A549 (cell line): ENCODE measurements at regions not wholly inside any gene's neighbourhood (a gene's known extent, or its start where the extent isn't known, plus 50 kb on each side); places are given as distances from the start of the nearest gene placed in this dataset.
"Not testable (repeated sequence)": the region's sequence is repeated elsewhere in the genome, so short reads cannot be mapped to it uniquely, and the experiment has no call there.

Experiments used
- ATAC-seq, 2 experiments: fragments of 200-7000 bp in 1 of 2; fragments of >200 bp in 1 of 2; cut with Nextera tagmentation in 1 of 2; cut with Tn5 transposase in 1 of 2; 3 replicates each; pipeline versions ENCODE4 v1.8.0 to v1.9.1; 2018 to 2020; ENCODE audit warnings: mild to moderate bottlenecking in 1 of 2, moderate library complexity in 1 of 2
- CTCF ChIA-PET: fragments of 300-600 bp; sonication (Branson Sonifier 250); formaldehyde crosslinking; extraction: SDS; loops from one replicate; lab custom pipeline; 2021; ENCODE audit warnings: antibody characterized with exemption, inconsistent platforms; lab: Yijun Ruan, JAX
- POLR2A ChIA-PET: fragments of 350-600 bp; formaldehyde crosslinking; extraction: SDS; loops from one replicate; lab custom pipeline; 2021; ENCODE audit warnings: antibody characterized with exemption, inconsistent platforms; lab: Yijun Ruan, JAX
- DNase-seq, 2 experiments: peaks; one replicate each; pipeline versions ENCODE4 v3.0.0 to v3.0.0-alpha.2; 2011 to 2016; ENCODE audit warnings: low read depth in 1 of 2, low spot score in 1 of 2
- FAIRE-seq: peaks from 2 replicates; lab custom pipeline; 2011; peaks lifted over from hg19 to GRCh38; lab: Jason Lieb, UNC
- H3K27ac ChIP-seq, 2 experiments: fragments of >200 bp; sonication (Bioruptor Twin); formaldehyde crosslinking; 3 replicates each; pipeline ENCODE4 v1.5.1; 2016 to 2017
- H3K4me1 ChIP-seq: fragments of >200 bp; sonication (Bioruptor Twin); formaldehyde crosslinking; 3 replicates; pipeline ENCODE4 v1.6.1; 2016
- H3K4me2 ChIP-seq: fragments of >200 bp; sonication (Bioruptor Twin); formaldehyde crosslinking; 3 replicates; pipeline ENCODE4 v1.6.1; 2016
- H3K4me3 ChIP-seq: fragments of >200 bp; sonication (Bioruptor Twin); formaldehyde crosslinking; 3 replicates; pipeline ENCODE4 v1.5.1; 2016
- H3K9me3 ChIP-seq: fragments of >200 bp; sonication (Bioruptor Twin); formaldehyde crosslinking; 3 replicates; pipeline ENCODE4 v1.6.1; 2016
- BHLHE40 ChIP-seq: IDR thresholded peaks from 2 replicates; pipeline ENCODE4 v1.6.1; 2012; ENCODE audit warnings: low read depth, low read length, inconsistent platforms
- CBX8 ChIP-seq: fragments of 200-600 bp; sonication (generic); IDR thresholded peaks from 2 replicates; pipeline ENCODE4 v1.6.1; 2016
- CHD4 ChIP-seq: fragments of 200-600 bp; sonication (generic); IDR thresholded peaks from 2 replicates; pipeline ENCODE4 v1.6.1; 2016; ENCODE audit warnings: antibody characterized with exemption, mild to moderate bottlenecking, borderline replicate concordance
- E2F6 ChIP-seq: IDR thresholded peaks from 2 replicates; pipeline ENCODE4 v1.6.1; 2012; ENCODE audit warnings: low read depth, borderline replicate concordance
- EHF ChIP-seq: fragments of 250-450 bp; sonication (Bioruptor Pico); IDR thresholded peaks from 2 replicates; pipeline ENCODE4 v1.5.0; 2020; ENCODE audit warnings: mild to moderate bottlenecking
- EHMT2 ChIP-seq: fragments of 200-600 bp; sonication (generic); IDR thresholded peaks from 2 replicates; pipeline ENCODE4 v1.6.1; 2016; ENCODE audit warnings: antibody characterized with exemption, low read depth, mild to moderate bottlenecking, moderate library complexity
- ESRRA ChIP-seq: fragments of 150-350 bp; IDR thresholded peaks from 2 replicates; pipeline ENCODE4 v1.6.1; 2014; ENCODE audit warnings: mild to moderate bottlenecking, low read length, borderline replicate concordance
- FOSB ChIP-seq: fragments of 250-450 bp; sonication (Bioruptor Pico); IDR thresholded peaks from 2 replicates; pipeline ENCODE4 v1.5.0; 2020; ENCODE audit warnings: mild to moderate bottlenecking, moderate library complexity
- GATA3 ChIP-seq: IDR thresholded peaks from 2 replicates; pipeline ENCODE4 v1.6.1; 2012; ENCODE audit warnings: borderline replicate concordance
- HES2 ChIP-seq: fragments of >200 bp; sonication (Bioruptor Twin); formaldehyde crosslinking; IDR thresholded peaks from 2 replicates; pipeline ENCODE4 v1.6.1; 2016
- HMGXB4 ChIP-seq: fragments of 250-450 bp; sonication (Bioruptor Pico); IDR thresholded peaks from 2 replicates; pipeline ENCODE4 v1.5.0; 2021; ENCODE audit warnings: mild to moderate bottlenecking, moderate library complexity, borderline replicate concordance
- HOXA7 ChIP-seq: fragments of 250-450 bp; sonication (Bioruptor Pico); IDR thresholded peaks from 2 replicates; pipeline ENCODE4 v1.5.0; 2020; ENCODE audit warnings: mild to moderate bottlenecking, moderate library complexity
- JUNB ChIP-seq: fragments of >200 bp; sonication (Bioruptor Twin); formaldehyde crosslinking; IDR thresholded peaks from 2 replicates; pipeline ENCODE4 v1.6.1; 2016
- KDM5A ChIP-seq: fragments of 200-600 bp; sonication (generic); IDR thresholded peaks from 2 replicates; pipeline ENCODE4 v1.6.1; 2016; ENCODE audit warnings: antibody characterized with exemption, mild to moderate bottlenecking
- NPAS2 ChIP-seq: fragments of 250-450 bp; sonication (Bioruptor Pico); IDR thresholded peaks from 2 replicates; pipeline ENCODE4 v1.8.0; 2022; ENCODE audit warnings: mild to moderate bottlenecking, moderate library complexity, borderline replicate concordance
- NR3C1 ChIP-seq: fragments of >200 bp; sonication (Bioruptor Twin); formaldehyde crosslinking; IDR thresholded peaks from 3 replicates; pipeline ENCODE4 v1.6.1; 2017
- PBX3 ChIP-seq: IDR thresholded peaks from 2 replicates; pipeline ENCODE4 v1.6.1; 2012
- PHF8 ChIP-seq: fragments of 200-600 bp; sonication (generic); IDR thresholded peaks from 2 replicates; pipeline ENCODE4 v1.6.1; 2016; ENCODE audit warnings: low read depth, mild to moderate bottlenecking, antibody characterized with exemption, moderate library complexity, borderline replicate concordance
- RFX5 ChIP-seq: fragments of 450-650 bp; IDR thresholded peaks from 2 replicates; pipeline ENCODE4 v1.7.1; 2014; ENCODE audit warnings: antibody characterized with exemption, mild to moderate bottlenecking, moderate library complexity
- RNF2 ChIP-seq: fragments of 200-600 bp; sonication (generic); IDR thresholded peaks from 2 replicates; pipeline ENCODE4 v1.6.1; 2016; ENCODE audit warnings: low read depth, mild to moderate bottlenecking, antibody characterized with exemption, moderate library complexity, borderline replicate concordance
- TFCP2L1 ChIP-seq: fragments of 250-450 bp; sonication (Bioruptor Pico); IDR thresholded peaks from 2 replicates; pipeline ENCODE4 v1.5.0; 2021; ENCODE audit warnings: mild to moderate bottlenecking
- TP53 ChIP-seq: fragments of 250-450 bp; sonication (Bioruptor Pico); IDR thresholded peaks from 2 replicates; pipeline ENCODE4 v1.5.0; 2021; ENCODE audit warnings: mild to moderate bottlenecking, moderate library complexity
- ZNF302 ChIP-seq: fragments of 250-450 bp; sonication (Bioruptor Pico); IDR thresholded peaks from 2 replicates; pipeline ENCODE4 v1.9.0; 2021; ENCODE audit warnings: inconsistent platforms, mild to moderate bottlenecking, moderate library complexity
- WGBS: methylation state at CpG from one replicate; pipeline ENCODE4 v1.1.6; 2017; ENCODE audit errors: missing lambda C conversion rate; 5-methylcytosine and 5-hydroxymethylcytosine counted together
- TF ChIP-seq, protein P1 (sequence below): fragments of 150-350 bp; IDR thresholded peaks from 2 replicates; pipeline ENCODE4 v1.6.1; 2014; ENCODE audit warnings: low read depth, mild to moderate bottlenecking, low read length

- POLR2A ChIA-PET, result no interaction called here
- H3K4me3 ChIP-seq, result no peak overlapping the region
- H3K27ac ChIP-seq, result no peak overlapping the region
- H3K9me3 ChIP-seq, result no peaks in the 10 kb centered on the region
- no peak for TF ChIP-seq E2F6
- no peak for TF ChIP-seq TFCP2L1 (CRISPR knock-in tag)
- no peak for TF ChIP-seq NR3C1
- no peak for TF ChIP-seq TP53
- no peak for TF ChIP-seq HMGXB4 (CRISPR knock-in tag)
- TF ChIP-seq, all 56 proteins: peak for 0
- CTCF ChIA-PET, result no interaction called here
- FAIRE-seq (no peak), ATAC-seq (no peak), DNase-seq (no peak)
- WGBS, result 39% methylated on average over 1 of the region's 1 CpG
- Histone ChIP-seq H3K4me1 (no peaks in the 10 kb centered on the region), H3K4me2 (no peak overlapping the region)
Measured at GRCh38 chr2:183964565-183964964, 633.8 kb upstream of the ZNF804A start.

DNA sequence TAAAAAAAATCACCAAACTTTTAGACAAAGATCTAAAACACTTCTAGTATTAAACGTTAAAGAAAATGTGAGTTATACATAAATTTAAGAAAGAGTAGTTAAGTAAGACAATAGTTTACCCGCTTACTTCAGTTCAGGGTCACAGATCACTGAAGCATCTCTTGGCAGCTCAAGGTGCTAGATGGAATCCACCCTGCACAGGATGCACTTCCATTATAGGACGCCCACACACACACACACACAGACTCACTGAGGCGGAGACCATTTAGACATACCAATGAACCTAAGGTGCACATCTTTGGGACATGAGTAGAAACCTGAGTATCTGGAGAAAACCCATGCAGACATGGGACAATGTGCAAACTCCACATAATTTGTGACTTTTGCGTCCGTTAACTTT lies 630.6 kb upstream of the ZNF804A start:
- Histone ChIP-seq H3K9me3 (no peaks in the 10 kb centered on the region), H3K4me2 (no peak overlapping the region), H3K4me1 (no peaks in the 10 kb centered on the region), H3K4me3 (no peak overlapping the region), H3K27ac (no peak overlapping the region)
- TF ChIP-seq FOSB (CRISPR knock-in tag) (no peak), ZNF302 (CRISPR knock-in tag) (no peak), RNF2 (no peak), PBX3 (no peak), HES2 (no peak), EHF (no peak), EHMT2 (no peak), PHF8 (no peak), KDM5A (no peak), BHLHE40 (no peak), JUNB (no peak), CHD4 (no peak), CBX8 (no peak), NPAS2 (CRISPR knock-in tag) (no peak), GATA3 (no peak), ESRRA (no peak), RFX5 (no peak), HOXA7 (no peak)
- TF ChIP-seq, protein P1, sequence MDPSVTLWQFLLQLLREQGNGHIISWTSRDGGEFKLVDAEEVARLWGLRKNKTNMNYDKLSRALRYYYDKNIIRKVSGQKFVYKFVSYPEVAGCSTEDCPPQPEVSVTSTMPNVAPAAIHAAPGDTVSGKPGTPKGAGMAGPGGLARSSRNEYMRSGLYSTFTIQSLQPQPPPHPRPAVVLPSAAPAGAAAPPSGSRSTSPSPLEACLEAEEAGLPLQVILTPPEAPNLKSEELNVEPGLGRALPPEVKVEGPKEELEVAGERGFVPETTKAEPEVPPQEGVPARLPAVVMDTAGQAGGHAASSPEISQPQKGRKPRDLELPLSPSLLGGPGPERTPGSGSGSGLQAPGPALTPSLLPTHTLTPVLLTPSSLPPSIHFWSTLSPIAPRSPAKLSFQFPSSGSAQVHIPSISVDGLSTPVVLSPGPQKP, result no peak
- DNase-seq (no peak), FAIRE-seq (no peak), ATAC-seq (no peak)
- ChIA-PET POLR2A (no interaction called here), CTCF (no interaction called here)
- whole genome bisulfite sequencing, result 67% methylated on average over 6 of the region's 6 CpGs

GRCh38 chr2:183975676-183976075 lies 622.7 kb upstream of the ZNF804A start:
- 51% methylated on average over 8 of the region's 8 CpGs for WGBS
- H3K4me2 ChIP-seq, H3K9me3 ChIP-seq, ATAC-seq, H3K27ac ChIP-seq, H3K4me3 ChIP-seq, POLR2A ChIA-PET, FAIRE-seq, DNase-seq, CTCF ChIA-PET, H3K4me1 ChIP-seq: not testable (repeated sequence)
